ENCODE measurements at regions not wholly inside any gene's neighbourhood (a gene's known extent, or its start where the extent isn't known, plus 50 kb on each side); places are given as distances from the start of the nearest gene placed in this dataset.

- DNase-seq: peak in 2 of 42 donors; percentile 9 to 19
- intact Hi-C loops (cut with DNase I): no loop called here
Observed at GRCh38 chr1:17955302-17956285, 152.0 kb upstream of the IGSF21 start.

- no peak for DNase-seq
- intact Hi-C loops (cut with DNase I): no loop called here
Observed at GRCh38 chr1:17957588-17958267, 149.9 kb upstream of the IGSF21 start.

GRCh38 chr1:17958704-17959103 is 148.9 kb upstream of the IGSF21 start:
- intact Hi-C loops (cut with DNase I): no loop called here
- no peak for DNase-seq

GRCh38 chr1:17963513-17963912 is 144.1 kb upstream of the IGSF21 start:
- intact Hi-C loops (cut with DNase I): no loop called here
- DNase-seq: no peak

- intact Hi-C loops (cut with DNase I): no loop called here
- DNase-seq: no peak
Observed at GRCh38 chr1:17965515-17966100, 142.0 kb upstream of the IGSF21 start.

- intact Hi-C loops (cut with DNase I): no loop called here
- DNase-seq: peak; percentile 32 to 93 (median 74)
Observed at GRCh38 chr1:17966341-17966740, 141.3 kb upstream of the IGSF21 start.

GRCh38 chr1:17967623-17968255 is 139.9 kb upstream of the IGSF21 start:
- intact Hi-C loops (cut with DNase I): no loop called here
- DNase-seq: no peak

- no peak for DNase-seq
- intact Hi-C loops (cut with DNase I): no loop called here
Observed at GRCh38 chr1:17970757-17971156, 136.8 kb upstream of the IGSF21 start.

- intact Hi-C loops (cut with DNase I): no loop called here
- no peak for DNase-seq
Observed at GRCh38 chr1:17973694-17974093, 133.9 kb upstream of the IGSF21 start.

GRCh38 chr1:17976854-17977253 is 130.7 kb upstream of the IGSF21 start:
- intact Hi-C loops (cut with DNase I): no loop called here
- DNase-seq: no peak

GRCh38 chr1:17978016-17978415 is 129.6 kb upstream of the IGSF21 start:
- DNase-seq: no peak
- intact Hi-C loops (cut with DNase I): no loop called here

- intact Hi-C loops (cut with DNase I): no loop called here
Observed at GRCh38 chr1:17979815-17980214, 127.8 kb upstream of the IGSF21 start.

GRCh38 chr1:17982197-17982596 is 125.4 kb upstream of the IGSF21 start:
- DNase-seq: no peak
- intact Hi-C loops (cut with DNase I): no loop called here

More at GRCh38 chr1:17979815-17980214, 127.8 kb upstream of the IGSF21 start:
- no peak for DNase-seq

- intact Hi-C loops (cut with DNase I): no loop called here
- DNase-seq: peak in 25 of 42 donors; percentile 16 to 71 (median 40)
Observed at GRCh38 chr1:17984583-17984982, 123.0 kb upstream of the IGSF21 start.

- intact Hi-C loops (cut with DNase I): no loop called here
- no peak for DNase-seq
Observed at GRCh38 chr1:17986156-17986555, 121.4 kb upstream of the IGSF21 start.

GRCh38 chr1:17990401-17990800 is 117.2 kb upstream of the IGSF21 start:
- no peak for DNase-seq
- intact Hi-C loops (cut with DNase I): no loop called here

- intact Hi-C loops (cut with DNase I): no loop called here
- no peak for DNase-seq
Observed at GRCh38 chr1:17991996-17992395, 115.6 kb upstream of the IGSF21 start.

- intact Hi-C loops (cut with DNase I): no loop called here
- no peak for DNase-seq
Observed at GRCh38 chr1:17992800-17993199, 114.8 kb upstream of the IGSF21 start.

- intact Hi-C loops (cut with DNase I): no loop called here
- peak in 13 of 42 donors; percentile 13 to 72 (median 19) for DNase-seq
Observed at GRCh38 chr1:17994046-17994445, 113.6 kb upstream of the IGSF21 start.
